Neural crest cell (in vitro differentiated cells): ENCODE measurements at regions not wholly inside any gene's neighbourhood (a gene's known extent, or its start where the extent isn't known, plus 50 kb on each side); places are given as distances from the start of the nearest gene placed in this dataset.

ENCODE experiments used
- DNase-seq: peaks from one replicate; pipeline ENCODE4 v3.0.0; 2021; ENCODE audit warnings: low read depth, mixed read lengths, low spot score
- H3K27ac Mint-ChIP-seq: one replicate; pipeline ENCODE4 v1.8.0; 2021; ENCODE audit warnings: mild to moderate bottlenecking, mixed read lengths; ENCODE audit not compliant: unreplicated experiment
- H3K27me3 Mint-ChIP-seq: 2 replicates; pipeline ENCODE4 v1.8.0; 2021; ENCODE audit warnings: low read depth, mild to moderate bottlenecking, mixed read lengths
- H3K36me3 Mint-ChIP-seq: 2 replicates; pipeline ENCODE4 v1.8.0; 2021; ENCODE audit warnings: low read depth, mild to moderate bottlenecking, mixed read lengths
- H3K4me1 Mint-ChIP-seq: 2 replicates; pipeline ENCODE4 v1.8.0; 2021; ENCODE audit warnings: mixed read lengths
- H3K4me3 Mint-ChIP-seq: one replicate; pipeline ENCODE4 v1.8.0; 2021; ENCODE audit warnings: mild to moderate bottlenecking, mixed read lengths
- H3K9me3 Mint-ChIP-seq: 2 replicates; pipeline ENCODE4 v1.8.0; 2021; ENCODE audit warnings: mixed read lengths
- CTCF ChIP-seq: fragments of 200-600 bp; sonication (generic); conservative IDR thresholded peaks from 2 replicates; pipeline ENCODE4 v1.5.0; 2021; ENCODE audit warnings: antibody characterized with exemption, mild to moderate bottlenecking

GRCh38 chr2:14577843-14578242 lies 54.7 kb upstream of the LRATD1 start:
- no peak for DNase-seq
- Mint-ChIP-seq H3K36me3 (no peaks in the 10 kb centered on the region), H3K27ac (no peak overlapping the region), H3K27me3 (no peaks in the 10 kb centered on the region), H3K9me3 (no peaks in the 10 kb centered on the region), H3K4me3 (no peak overlapping the region), H3K4me1 (no peaks in the 10 kb centered on the region)
- no peak for TF ChIP-seq CTCF
